GM18861 (cell line): ENCODE measurements at regions not wholly inside any gene's neighbourhood (a gene's known extent, or its start where the extent isn't known, plus 50 kb on each side); places are given as distances from the start of the nearest gene placed in this dataset.

Source experiments
- ATAC-seq: cut with Tn5 transposase; IDR thresholded peaks from one replicate; pipeline ENCODE4 v1.9.1; 2021; ENCODE audit not compliant: unreplicated experiment

DNA sequence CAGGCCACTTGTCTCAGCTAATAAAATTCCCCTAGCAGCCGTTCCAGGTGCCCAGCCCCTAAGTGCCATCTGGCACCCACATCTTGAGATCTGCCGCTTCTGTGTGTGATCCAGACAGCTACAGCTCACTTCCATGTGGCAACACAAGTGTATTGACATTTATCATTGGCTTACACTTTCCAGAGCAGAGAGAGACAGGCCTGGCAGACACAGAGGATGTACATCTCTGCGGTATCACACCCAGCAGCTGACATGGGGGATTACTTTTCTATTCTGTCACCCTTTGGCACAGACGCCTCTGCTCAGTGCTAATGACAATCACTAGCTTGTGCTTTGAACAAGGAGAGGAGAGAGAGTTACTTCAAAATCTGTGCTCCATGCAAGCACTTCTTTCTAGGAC lies 195.9 kb downstream of the KDR start:
- no peak for ATAC-seq

DNA sequence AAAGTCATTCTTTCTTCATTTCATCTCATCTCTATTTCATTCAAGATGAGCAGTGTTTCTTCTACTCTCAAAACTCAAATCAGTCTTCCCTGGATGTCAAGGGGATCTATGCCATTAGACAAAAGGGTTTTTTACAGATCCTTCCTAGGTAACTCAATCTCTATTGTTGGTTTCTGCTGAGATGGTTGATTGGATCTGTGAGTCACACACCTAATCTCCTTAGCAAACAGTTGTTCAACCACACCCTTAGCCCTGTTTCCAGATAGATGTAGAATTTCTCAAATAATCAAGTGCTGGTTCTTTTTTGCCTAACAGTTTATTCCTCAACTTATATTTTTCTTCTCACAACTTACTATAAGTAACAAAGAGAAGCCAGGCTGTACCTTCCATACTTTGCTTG lies 200.5 kb downstream of the KDR start:
- no peak for ATAC-seq

DNA sequence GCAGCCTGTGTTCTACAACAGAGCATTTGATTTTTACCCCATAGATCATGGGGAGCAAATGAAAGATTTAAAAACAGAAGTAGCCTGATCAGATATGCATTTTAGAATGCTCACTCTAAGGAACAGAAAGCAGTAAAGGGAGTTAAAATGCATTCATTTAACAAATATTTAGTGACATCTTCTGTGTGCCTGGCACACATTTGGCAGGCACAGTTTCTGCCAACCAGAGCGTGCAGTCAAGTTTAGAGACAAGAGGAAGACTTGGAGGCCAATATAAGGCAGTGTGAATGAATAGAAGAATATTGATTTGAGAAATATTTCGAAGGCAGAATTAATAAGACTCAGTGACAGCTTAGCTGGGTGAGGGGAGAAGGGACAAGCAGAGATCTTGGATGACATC lies 210.1 kb downstream of the KDR start:
- no peak for ATAC-seq

DNA sequence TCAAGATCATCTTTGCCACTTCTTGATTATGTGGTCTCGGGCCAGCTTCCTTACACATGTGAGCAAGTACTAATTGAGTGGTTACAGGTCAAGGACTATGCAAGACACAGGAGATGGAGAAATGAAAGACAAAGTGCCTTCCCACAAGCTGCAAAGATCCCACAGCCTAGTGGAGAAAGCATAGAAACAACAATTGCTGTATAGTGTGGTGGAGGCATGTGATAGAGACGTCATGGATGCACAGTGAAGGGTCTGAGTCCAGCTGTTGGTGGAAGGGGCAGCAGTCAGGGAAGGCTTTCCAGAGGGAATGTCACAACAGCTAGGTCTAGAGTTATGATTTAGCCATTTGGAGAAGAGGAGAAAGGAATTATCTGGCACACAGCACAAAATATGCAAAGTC lies 210.6 kb downstream of the KDR start:
- ATAC-seq, result no peak

DNA sequence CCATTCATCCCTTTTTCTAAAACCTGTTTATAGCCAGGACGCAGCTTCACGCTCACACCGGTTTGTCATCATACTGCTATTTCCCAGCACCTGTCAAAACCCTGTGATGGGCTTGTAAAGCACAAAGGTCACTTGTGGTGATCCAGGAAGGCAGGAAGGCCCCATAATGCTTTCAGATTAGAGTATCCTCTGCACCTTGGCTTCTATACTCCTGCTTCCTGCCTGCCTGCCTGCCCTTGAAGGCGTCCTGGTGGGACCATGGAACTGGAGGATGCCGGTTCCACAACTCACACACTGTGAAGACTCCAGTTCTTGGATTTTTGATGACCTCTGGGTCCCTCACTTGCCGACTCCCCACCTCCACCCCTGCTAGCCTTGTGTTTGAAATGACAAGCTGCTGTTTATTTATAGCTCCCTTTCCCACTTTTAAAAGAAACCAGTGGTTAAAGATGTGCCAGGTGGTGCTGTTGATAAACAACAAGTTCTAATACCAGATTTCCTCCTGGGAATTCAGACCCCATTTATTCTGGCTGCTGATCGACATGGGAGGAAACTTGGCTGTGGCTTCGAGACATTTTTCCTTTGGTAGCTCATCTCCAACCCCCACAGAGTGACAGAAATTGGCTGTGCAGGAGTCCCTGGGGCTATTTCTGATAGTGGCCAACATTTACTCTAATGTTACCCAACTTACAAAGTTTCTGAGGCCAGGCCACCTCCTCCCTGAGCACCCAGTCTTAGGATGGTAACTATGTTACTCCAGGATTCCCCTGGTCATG lies 211.5 kb downstream of the KDR start:
- ATAC-seq, result no peak

DNA sequence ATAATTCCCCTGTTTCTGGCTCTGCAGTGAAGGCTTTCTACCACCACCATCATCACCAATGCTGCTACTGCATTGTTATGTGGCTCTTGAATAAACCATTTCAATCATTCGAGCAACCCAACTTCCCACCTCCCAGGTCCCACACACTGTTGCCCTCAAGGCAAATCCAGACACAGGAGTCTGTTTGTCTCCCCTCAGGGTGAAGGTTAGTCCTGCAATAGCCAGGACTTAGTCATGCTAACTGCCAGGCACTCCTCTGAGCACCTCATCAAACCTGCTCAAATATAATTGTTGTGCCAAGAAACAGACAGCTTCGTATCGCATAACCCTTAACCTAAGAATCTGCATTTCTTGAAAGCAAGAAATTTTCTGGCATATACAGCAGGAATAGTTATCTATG lies 213.2 kb downstream of the KDR start:
- ATAC-seq, result no peak

DNA sequence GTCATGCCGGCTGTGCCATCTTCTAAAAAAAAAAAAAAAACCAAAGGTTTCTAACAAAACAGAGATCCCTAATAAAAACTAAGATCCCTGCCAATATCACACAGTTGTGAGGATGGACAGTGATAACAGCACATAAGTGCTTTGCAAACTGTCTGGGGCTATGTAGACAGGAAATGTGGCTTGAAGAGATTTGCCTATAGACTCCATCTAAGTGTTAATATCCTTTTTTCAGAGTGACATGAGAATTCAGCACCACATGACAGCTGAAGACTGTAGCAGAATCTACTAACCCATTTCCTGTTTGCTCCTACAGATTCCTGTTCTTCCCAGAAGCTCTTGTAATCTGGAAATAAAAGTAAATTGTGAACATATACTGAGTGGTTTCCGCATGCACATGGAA lies 215.4 kb downstream of the KDR start:
- peak; percentile 77 for ATAC-seq

DNA sequence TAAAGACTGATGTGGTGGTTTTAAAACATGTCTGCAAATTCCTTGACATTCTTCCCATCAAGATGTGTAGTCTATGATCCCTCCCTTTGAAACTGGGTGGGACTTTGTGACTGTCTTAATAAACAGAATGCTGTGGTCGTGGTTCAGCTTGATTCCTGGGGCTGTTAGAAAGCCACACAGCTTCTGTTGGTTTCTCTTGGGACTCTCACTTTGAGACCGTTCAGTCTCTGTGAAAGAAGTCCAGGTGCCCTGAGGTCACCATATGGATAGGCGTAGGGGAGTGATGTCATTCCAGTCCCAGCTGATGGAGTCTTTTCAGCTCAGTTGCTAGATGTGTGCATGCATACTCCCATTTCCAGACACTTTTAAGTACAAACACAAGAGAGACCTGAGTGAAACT lies 216.6 kb downstream of the KDR start:
- ATAC-seq, result no peak

DNA sequence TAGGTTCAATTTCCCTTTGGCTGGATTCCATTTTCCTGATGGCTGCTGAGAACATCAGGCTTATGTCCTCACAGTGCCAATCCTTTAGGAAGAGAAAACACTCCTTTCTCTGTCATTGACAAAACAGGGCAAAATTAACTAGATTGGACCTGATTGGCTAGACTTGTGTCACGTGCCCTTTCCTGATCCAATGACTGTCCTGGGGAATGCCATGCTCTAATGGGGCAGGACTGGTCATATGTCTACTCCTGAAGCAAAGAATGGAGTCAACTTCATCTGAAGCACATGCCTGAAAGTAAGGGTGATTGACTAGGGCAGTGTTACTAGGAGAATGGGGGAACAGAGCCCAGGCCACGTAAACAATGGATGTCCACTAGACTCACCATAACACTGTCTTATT lies 220.4 kb downstream of the KDR start:
- no peak for ATAC-seq

DNA sequence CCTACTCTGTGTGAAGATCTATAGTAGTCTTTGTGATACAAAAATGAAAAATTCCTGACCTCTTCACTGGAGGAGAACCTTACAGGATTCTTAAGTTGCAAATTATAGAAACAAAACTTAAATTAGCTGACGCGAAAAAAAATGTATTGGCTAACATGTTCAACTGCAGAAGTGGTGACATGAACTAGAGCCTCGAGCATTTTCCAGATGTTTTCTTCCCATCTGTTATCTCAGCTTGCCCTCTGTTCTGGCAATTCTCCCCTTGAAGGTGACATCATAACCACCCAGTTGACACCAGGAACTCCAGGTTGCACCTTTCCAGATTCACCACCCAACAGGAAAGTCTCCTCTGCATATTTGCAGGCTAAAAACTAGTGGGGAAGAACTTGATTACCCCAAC lies 222.4 kb downstream of the KDR start:
- no peak for ATAC-seq

DNA sequence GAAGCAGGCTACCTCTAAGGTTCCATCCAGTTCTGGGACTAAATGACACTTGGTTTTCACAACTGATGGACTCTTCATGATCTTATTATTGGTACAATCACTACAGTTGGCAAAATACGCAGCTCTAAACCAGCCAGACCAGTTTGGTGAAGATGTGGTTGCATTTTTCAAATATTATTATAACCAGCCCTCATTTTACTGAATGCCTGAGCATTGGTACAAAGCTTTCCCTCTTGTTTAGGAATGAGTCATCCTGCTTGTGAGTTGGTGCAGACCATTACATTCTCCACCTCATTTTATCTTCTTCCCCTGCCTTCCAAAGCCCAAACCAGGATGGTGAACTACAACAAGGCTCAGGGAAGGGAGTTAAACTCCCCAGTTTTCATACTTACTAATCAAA lies 223.1 kb downstream of the KDR start:
- ATAC-seq, result no peak

DNA sequence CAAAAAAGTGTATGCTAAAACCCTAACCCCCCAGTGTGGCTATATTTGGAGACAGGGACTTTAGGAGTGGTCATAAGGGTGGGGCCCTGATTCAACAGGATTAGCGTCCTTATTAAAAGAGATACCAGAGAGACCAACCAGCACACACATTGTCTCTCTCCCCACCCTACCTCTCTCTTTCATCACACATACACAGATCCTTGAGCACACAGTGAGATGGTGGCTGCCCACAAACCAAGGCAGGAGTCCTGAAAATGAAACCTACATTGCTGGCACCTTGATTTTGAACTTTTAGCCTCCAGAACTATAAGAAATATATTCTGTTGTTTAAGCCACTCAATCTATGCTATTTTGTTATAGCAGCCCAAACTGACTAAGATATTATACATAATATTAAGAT lies 224.2 kb downstream of the KDR start:
- no peak for ATAC-seq

DNA sequence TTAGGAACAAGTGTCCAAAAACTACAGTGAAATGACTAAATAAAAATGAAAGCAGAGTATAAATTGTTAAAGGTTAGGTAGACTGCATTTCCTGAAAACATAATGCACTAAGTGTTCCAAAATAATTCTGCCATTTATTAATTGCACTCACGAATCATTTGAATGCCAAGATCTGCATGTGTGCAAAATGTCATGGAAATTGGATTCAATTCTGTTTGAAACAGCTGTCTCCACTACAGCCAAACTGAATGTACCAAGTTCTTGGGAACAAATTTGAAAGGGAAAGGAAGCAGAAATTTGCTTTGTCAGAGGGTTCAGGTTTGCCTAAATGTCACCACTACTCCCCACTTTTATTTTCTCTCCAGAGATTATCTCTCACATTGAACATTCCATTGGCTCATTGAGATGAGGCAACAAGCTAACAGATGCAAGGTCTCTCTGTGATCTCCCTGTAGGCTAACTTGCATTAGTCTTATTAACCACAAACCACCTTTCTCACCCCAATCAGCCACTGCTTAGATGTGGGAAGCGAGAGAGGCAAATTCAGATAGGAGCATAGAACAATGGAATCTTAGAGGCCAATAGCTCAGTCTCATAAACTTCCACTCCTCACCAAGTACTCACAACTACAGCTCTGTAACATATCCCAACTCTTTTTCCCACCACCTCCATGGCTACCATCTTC lies 226.6 kb downstream of the KDR start:
- no peak for ATAC-seq

DNA sequence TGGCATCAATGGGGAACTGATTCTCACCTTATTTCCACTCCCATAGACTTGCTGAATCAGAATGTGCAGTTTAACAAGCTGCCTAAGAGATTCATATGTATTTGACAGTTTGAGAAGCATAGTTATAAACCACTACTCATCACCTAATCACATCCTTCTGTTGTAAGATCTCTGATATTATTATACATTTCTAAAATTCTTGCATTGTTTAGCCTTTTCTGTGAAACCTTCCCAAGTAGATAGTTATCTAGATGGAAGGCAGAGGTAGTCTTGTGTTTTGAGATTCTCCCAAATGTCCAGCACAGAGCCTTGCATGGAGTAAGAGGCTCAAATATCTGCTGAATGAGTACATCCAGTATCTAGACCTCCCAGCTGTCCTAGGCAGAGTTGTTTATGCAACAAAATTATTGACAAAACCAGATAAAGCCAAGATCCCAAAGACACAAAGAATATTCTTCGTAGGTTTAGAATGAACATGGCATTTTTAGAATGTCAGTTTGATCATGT lies 227.3 kb downstream of the KDR start:
- no peak for ATAC-seq

DNA sequence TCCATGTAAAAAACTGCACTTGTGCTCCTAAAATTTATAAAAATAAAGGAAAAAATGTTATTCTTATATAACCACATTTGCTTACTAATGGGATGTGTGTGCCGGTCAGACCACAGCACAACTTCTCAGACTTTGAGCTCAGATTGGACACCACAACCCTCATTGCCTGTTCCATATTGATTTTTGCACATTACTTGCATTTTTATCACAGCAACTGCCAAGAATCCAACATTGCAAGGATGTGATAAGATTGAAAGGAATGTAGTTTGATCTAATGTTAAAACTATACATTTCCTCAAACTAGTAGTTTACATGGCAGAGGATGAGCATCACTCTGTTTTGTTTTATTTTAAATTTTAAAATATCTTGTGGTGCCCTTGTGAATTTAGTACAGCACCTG lies 227.8 kb downstream of the KDR start:
- ATAC-seq, result no peak

DNA sequence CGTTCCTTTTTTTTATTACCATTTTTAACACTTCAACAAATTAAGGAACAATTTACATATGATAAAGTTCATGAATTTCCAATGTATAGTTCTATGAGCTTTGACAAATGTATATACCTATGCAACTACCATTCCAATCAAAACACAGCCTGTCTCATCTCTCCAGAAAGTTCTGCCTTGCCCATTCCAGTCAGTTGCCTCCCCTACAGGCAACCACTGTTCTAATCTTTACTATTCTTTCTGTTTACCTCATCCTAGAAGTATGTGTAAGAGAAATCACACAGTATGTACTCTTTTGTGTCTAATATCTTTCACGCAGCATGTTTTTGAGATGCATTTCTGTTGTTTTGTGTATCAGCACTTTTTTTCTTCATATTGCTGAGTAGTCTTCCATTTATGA lies 224.9 kb downstream of the KIT start:
- no peak for ATAC-seq

DNA sequence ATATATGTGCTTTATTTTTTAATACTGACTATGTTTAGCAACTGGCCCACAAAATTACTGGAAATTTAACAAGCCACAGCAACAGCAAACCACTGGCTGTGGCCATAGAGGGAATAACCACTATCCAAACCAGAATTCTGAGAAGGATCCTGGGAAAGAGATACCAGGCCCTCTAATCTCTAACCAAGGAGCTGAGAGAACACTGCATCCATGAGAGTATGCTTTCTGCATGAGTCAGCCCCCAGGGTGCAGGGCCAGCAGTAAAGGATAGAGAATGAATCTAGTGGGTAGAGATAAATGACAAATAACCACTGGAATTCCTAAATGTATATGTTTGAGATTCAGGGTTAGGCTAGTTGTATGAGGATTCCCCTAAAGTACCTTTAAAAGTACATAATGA lies 221.8 kb downstream of the KIT start:
- ATAC-seq, result no peak

DNA sequence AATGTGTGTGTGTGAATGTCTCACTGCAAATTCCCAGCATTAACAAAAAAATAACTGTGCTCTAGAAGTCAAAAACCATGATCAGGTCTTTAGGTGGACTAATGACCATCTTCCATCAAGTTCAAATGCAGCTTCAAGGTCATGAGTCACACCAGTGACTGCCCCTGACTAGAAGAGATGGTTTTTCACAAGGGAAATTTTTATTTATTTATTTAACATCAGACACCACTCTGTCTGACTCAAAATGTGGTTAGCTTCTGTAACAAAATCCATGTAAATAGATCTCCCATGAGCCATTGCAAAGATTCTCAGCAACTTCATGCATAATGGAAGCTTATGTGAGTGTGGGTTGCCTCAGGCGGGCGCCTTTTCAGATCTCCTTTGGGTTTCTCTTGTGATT lies 219.2 kb downstream of the KIT start:
- no peak for ATAC-seq

DNA sequence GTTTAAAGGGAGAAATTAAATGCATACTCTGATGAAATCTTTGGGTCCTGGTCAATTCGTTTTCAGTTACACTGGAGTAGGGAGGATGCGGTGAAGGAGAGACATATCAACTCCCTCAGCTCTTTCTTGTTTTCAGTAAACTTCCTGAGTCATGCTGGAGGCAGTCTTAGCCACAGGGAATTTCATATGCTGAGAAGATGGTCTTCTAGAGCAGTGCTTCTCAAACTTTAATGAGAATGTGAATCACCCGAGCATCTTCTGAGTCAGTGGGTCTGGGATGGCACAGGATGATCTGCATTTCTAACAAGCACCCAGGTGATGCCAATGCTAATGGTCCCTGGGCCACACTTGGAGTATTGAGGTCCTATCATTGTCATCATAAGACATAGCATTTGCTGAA lies 214.5 kb downstream of the KIT start:
- no peak for ATAC-seq

DNA sequence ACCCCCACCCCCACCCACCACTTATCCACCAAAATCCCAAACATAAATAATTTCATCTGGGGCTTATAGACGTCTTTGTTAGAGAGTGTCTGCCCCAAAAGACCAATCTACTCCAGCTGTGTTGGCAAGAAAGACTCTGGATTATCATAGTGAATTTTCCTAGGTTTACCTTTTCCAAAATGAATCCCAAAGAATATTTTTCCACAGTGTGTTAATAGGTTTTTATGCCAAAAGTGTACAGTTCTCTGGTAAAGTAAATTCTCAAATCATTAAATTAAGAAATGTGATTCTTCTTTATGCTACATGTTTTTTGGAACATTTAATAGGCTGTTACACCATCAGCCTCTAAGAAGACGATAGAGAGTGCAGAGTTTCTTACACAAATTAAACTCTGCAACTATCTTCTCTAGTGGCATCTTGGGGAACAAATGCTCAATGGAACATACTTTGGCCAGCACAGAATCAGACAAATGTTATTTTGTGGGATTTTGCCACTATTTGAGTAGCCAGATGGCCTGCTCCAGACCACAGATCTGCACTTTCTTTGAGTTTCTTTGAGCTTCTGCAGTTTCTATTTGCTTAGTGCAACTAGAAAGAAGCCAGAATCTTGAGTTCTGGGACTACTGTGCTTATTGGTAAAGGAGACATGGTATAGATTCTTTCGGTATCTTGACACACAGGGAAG lies 206.0 kb downstream of the KIT start:
- no peak for ATAC-seq

DNA sequence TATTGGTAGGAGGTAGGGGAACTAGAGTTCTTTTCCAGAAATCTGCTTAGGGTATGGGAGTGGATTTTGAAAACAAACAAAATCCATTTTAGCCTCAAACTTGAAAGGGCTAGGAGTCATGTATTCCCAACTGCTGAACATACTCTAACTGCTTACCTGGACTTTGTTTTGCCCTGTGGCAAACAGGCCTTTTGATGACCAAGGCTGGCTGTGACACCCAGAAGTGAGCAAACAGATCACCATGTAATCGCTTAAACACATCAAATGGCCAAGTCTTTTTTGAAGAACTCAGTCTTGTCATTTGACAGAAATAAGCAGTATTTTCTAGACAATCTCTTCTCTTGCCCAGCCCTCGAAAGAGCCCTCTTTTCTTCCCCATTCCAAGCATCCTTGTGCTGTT lies 203.4 kb downstream of the KIT start:
- ATAC-seq, result no peak

DNA sequence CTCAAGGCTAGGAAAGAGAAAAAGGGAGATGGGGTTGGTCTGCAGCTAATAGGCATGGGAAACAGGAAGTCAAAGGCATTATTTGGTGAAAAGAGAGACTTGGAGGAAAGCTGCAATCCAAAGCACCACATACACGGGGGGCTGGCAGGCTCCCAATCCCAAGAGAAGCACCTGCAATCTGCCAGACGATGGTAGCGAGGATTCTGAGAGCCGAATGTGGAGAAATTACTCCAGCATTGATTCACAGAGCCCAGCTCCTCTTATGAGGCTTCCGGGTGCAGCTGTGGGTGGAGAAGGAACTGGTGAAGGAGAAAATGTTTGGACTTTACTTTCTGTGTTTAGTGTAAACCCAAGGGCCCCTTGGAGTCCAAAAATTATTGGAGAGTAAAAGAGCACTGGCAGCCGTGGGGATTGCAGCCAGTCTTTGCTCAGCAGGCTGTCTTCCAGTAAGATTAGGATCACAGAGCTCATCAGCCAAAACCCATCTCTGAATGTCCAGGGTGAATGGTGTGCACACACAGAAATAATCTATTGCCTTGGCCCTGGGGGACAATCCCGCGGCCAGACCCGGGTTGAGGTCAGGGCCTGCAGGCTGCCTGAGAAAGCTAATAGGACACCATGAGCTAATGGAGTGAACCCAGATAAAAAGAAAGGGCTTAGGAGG lies 197.6 kb downstream of the KIT start:
- no peak for ATAC-seq
